ENCODE measurements at regions not wholly inside any gene's neighbourhood (a gene's known extent, or its start where the extent isn't known, plus 50 kb on each side); places are given as distances from the start of the nearest gene placed in this dataset.

- no peak overlapping the region for H3K9ac ChIP-seq (ENCODE audit: insufficient read length)
- no peaks in the 10 kb centered on the region for H3K36me3 ChIP-seq (ENCODE audit: insufficient read depth, low read length)
- H3K27ac ChIP-seq = no peak overlapping the region
- DNase-seq (ENCODE audit: low read depth, low spot score) = no peak
- no peak overlapping the region for H3K4me3 ChIP-seq
- TF ChIP-seq FOXP2 (optimal IDR thresholded peaks at IDR 0.05; ENCODE audit: control extremely low read depth, extremely low read length, insufficient read depth) (no peak), EZH2 (IDR thresholded peaks at IDR 0.05) (no peak), POLR2AphosphoS5 (IDR thresholded peaks at IDR 0.05; ENCODE audit: borderline replicate concordance, low read depth, low read length) (no peak)
- H3K9me3 ChIP-seq (ENCODE audit: low read depth, low read length) = no peaks in the 10 kb centered on the region
Observed at GRCh38 chr9:106684940-106685695, 177.8 kb upstream of the ZNF462 start.

DNA sequence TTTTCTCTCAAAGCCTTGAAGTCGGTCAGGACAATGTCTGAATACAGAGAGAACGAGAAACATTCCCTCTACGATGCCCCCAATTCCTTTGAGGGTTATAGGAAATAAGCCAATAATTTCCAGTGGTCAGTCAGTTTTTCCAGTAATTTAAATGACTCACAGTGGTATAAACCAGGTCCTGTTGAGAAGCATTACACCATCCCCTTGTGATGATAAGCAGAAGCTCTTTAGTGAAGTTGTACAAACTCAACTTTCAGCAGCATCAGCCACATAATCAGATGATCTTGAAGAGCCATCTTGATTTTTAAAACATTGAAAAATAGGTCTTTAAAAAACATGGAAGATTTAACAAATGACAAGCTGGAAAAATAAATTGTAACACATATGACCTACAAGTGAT, 173.9 kb upstream of the ZNF462 start:
- Histone ChIP-seq H3K4me3 (no peak overlapping the region), H3K9ac (ENCODE audit: insufficient read length) (no peak overlapping the region), H3K27ac (no peak overlapping the region), H3K36me3 (ENCODE audit: insufficient read depth, low read length) (no peaks in the 10 kb centered on the region), H3K9me3 (ENCODE audit: low read depth, low read length) (no peaks in the 10 kb centered on the region)
- TF ChIP-seq POLR2AphosphoS5 (IDR thresholded peaks at IDR 0.05; ENCODE audit: borderline replicate concordance, low read depth, low read length) = no peak
- no peak for TF ChIP-seq EZH2 (IDR thresholded peaks at IDR 0.05)
- no peak for TF ChIP-seq FOXP2 (optimal IDR thresholded peaks at IDR 0.05; ENCODE audit: control extremely low read depth, extremely low read length, insufficient read depth)
- DNase-seq (ENCODE audit: low read depth, low spot score) = no peak

DNA sequence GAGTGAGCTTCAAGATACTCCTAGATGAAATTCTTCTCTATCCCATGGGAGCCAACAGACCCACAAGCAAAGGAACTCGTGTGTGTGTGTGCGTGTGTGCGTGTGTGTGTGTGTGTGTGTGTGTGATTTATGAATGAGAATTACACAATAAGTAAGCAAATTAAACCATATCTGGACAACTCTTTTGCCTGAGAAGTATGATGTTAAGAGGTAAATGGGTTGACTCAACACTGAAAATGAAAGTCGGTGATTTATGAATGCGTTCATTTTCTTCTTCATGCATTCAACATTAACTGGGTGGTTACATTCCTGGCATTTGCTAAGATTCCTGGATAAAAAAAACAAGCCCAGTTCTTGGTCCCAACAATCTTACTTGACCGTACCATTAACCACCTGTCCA, 171.3 kb upstream of the ZNF462 start:
- no peak overlapping the region for H3K9ac ChIP-seq (ENCODE audit: insufficient read length)
- no peak overlapping the region for H3K27ac ChIP-seq
- no peak overlapping the region for H3K4me3 ChIP-seq
- H3K9me3 ChIP-seq (ENCODE audit: low read depth, low read length) = no peaks in the 10 kb centered on the region
- TF ChIP-seq EZH2 (IDR thresholded peaks at IDR 0.05) (no peak), POLR2AphosphoS5 (IDR thresholded peaks at IDR 0.05; ENCODE audit: borderline replicate concordance, low read depth, low read length) (no peak), FOXP2 (optimal IDR thresholded peaks at IDR 0.05; ENCODE audit: control extremely low read depth, extremely low read length, insufficient read depth) (no peak)
- DNase-seq (ENCODE audit: low read depth, low spot score) = no peak
- H3K36me3 ChIP-seq (ENCODE audit: insufficient read depth, low read length) = no peaks in the 10 kb centered on the region

DNA sequence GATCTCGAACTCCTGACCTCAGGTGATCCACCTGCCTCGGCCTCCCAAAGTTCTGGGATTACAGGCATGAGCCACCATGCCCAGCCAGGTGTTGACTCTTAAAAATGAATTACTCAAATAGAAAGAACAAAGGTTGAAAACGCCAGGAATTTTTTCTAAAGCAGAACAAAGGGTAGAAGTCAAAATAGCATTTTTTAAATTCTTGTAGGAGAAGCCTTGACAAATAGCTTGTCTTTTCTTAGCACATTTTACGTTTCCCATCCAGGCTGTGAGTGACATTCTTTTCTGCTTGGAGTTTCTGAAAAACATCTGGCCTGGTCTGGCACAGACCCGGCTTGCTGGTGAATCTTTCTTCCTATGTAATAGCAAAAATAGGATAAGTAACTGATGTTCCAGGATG, 169.4 kb upstream of the ZNF462 start:
- no peak for DNase-seq (ENCODE audit: low read depth, low spot score)
- Histone ChIP-seq H3K36me3 (ENCODE audit: insufficient read depth, low read length) (no peaks in the 10 kb centered on the region), H3K4me3 (no peak overlapping the region), H3K9me3 (ENCODE audit: low read depth, low read length) (no peaks in the 10 kb centered on the region), H3K27ac (no peak overlapping the region), H3K9ac (ENCODE audit: insufficient read length) (no peak overlapping the region)
- TF ChIP-seq FOXP2 (optimal IDR thresholded peaks at IDR 0.05; ENCODE audit: control extremely low read depth, extremely low read length, insufficient read depth) = no peak
- TF ChIP-seq POLR2AphosphoS5 (IDR thresholded peaks at IDR 0.05; ENCODE audit: borderline replicate concordance, low read depth, low read length) = no peak
- no peak for TF ChIP-seq EZH2 (IDR thresholded peaks at IDR 0.05)

- H3K9ac ChIP-seq (ENCODE audit: insufficient read length) = no peak overlapping the region
- H3K27ac ChIP-seq = no peak overlapping the region
- H3K9me3 ChIP-seq (ENCODE audit: low read depth, low read length) = no peaks in the 10 kb centered on the region
- no peaks in the 10 kb centered on the region for H3K36me3 ChIP-seq (ENCODE audit: insufficient read depth, low read length)
- no peak for TF ChIP-seq POLR2AphosphoS5 (IDR thresholded peaks at IDR 0.05; ENCODE audit: borderline replicate concordance, low read depth, low read length)
- TF ChIP-seq FOXP2 (optimal IDR thresholded peaks at IDR 0.05; ENCODE audit: control extremely low read depth, extremely low read length, insufficient read depth) = no peak
- no peak for TF ChIP-seq EZH2 (IDR thresholded peaks at IDR 0.05)
- no peak overlapping the region for H3K4me3 ChIP-seq
- no peak for DNase-seq (ENCODE audit: low read depth, low spot score)
Observed at GRCh38 chr9:106696804-106697203, 166.2 kb upstream of the ZNF462 start.

DNA sequence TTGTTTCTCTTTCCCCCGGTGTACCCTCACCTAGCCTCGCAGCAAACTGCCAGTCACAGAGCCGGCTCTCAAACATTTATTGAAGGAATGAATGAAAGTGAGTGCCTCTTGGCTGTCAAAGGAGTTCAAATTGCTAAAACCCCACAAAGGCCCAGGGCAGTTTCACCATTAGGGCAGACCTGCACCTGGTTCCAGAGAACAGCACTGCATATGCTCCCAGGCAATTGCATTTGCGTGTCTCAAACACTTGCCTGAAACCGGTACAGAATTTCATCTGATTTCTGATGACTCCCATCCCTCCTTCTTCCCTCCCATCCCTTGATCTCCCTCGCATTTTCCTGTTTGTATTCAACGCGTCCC, 165.6 kb upstream of the ZNF462 start:
- H3K9ac ChIP-seq (ENCODE audit: insufficient read length) = no peak overlapping the region
- H3K4me3 ChIP-seq = no peak overlapping the region
- H3K27ac ChIP-seq = no peak overlapping the region
- no peaks in the 10 kb centered on the region for H3K36me3 ChIP-seq (ENCODE audit: insufficient read depth, low read length)
- no peaks in the 10 kb centered on the region for H3K9me3 ChIP-seq (ENCODE audit: low read depth, low read length)
- TF ChIP-seq EZH2 (IDR thresholded peaks at IDR 0.05) (no peak), FOXP2 (optimal IDR thresholded peaks at IDR 0.05; ENCODE audit: control extremely low read depth, extremely low read length, insufficient read depth) (no peak), POLR2AphosphoS5 (IDR thresholded peaks at IDR 0.05; ENCODE audit: borderline replicate concordance, low read depth, low read length) (no peak)
- DNase-seq (ENCODE audit: low read depth, low spot score) = no peak

DNA sequence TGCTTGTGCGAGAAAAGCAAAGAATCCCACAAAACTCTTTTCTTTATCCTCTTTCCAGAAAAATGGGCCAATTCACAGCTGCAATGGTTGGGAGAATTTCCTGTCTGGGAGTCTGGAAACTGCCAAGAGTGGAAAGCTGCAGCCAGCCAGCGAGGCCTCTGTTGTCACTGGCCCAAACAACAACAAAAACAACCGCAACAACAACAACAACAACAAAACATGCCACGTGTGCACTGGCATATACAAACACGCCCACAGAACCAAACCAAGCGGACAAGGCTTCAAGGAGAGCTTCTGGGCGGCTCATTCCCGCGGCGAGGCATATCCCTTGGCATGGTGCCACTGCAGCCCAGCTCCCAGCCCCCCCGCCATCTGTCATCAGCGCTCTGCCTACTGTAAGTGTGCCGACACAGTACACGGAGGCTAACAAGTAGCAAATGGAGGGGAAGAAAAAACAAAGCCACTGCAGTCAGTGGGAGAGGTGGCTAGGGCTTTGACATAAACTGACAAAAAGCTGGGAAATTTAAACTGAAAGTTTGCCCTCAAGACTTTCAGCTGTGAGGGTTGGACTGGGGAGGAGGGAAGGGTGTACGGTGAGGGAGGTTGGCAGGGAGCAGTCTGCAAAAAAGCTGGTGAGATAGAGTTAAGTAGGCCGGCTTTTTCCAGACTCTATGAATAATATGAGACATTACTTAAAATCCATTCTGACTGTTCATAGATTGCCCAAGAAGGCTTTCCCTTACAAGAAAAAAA, 165.0 kb upstream of the ZNF462 start:
- Histone ChIP-seq H3K4me3 (no peak overlapping the region), H3K9me3 (ENCODE audit: low read depth, low read length) (no peaks in the 10 kb centered on the region), H3K36me3 (ENCODE audit: insufficient read depth, low read length) (no peaks in the 10 kb centered on the region), H3K27ac (no peak overlapping the region), H3K9ac (ENCODE audit: insufficient read length) (no peak overlapping the region)
- no peak for TF ChIP-seq EZH2 (IDR thresholded peaks at IDR 0.05)
- no peak for TF ChIP-seq POLR2AphosphoS5 (IDR thresholded peaks at IDR 0.05; ENCODE audit: borderline replicate concordance, low read depth, low read length)
- TF ChIP-seq FOXP2 (optimal IDR thresholded peaks at IDR 0.05; ENCODE audit: control extremely low read depth, extremely low read length, insufficient read depth) = no peak
- DNase-seq (ENCODE audit: low read depth, low spot score) = no peak

GRCh38 chr9:106700676-106701075, 162.3 kb upstream of the ZNF462 start:
- TF ChIP-seq POLR2AphosphoS5 (IDR thresholded peaks at IDR 0.05; ENCODE audit: borderline replicate concordance, low read depth, low read length) (no peak), FOXP2 (optimal IDR thresholded peaks at IDR 0.05; ENCODE audit: control extremely low read depth, extremely low read length, insufficient read depth) (no peak), EZH2 (IDR thresholded peaks at IDR 0.05) (no peak)
- H3K36me3 ChIP-seq (ENCODE audit: insufficient read depth, low read length) = no peaks in the 10 kb centered on the region
- no peaks in the 10 kb centered on the region for H3K9me3 ChIP-seq (ENCODE audit: low read depth, low read length)
- no peak overlapping the region for H3K9ac ChIP-seq (ENCODE audit: insufficient read length)
- DNase-seq (ENCODE audit: low read depth, low spot score) = no peak
- H3K27ac ChIP-seq = no peak overlapping the region
- no peak overlapping the region for H3K4me3 ChIP-seq

Measured in SK-N-MC (cell line).